Gastroesophageal sphincter (tissue), 4 donors: ENCODE measurements at regions not wholly inside any gene's neighbourhood (a gene's known extent, or its start where the extent isn't known, plus 50 kb on each side); places are given as distances from the start of the nearest gene placed in this dataset.

Experiments
- ATAC-seq: fragments of 150-250 bp; one replicate; pipeline ENCODE4 v1.9.1; 2016; ENCODE audit warnings: mild to moderate bottlenecking, moderate library complexity
- H3K27ac ChIP-seq, 4 donors: fragments of 200-600 bp; sonication (generic) in 3 of 4; 1 replicate in 3 of 4; 2 replicates in 1 of 4; pipeline ENCODE4 v1.5.1; 2016 to 2019
- H3K27me3 ChIP-seq: fragments of 200-600 bp; sonication (generic); one replicate; pipeline ENCODE4 v1.5.1; 2019
- H3K36me3 ChIP-seq, 2 donors: fragments of 200-600 bp; sonication (generic); one replicate each; pipeline ENCODE4 v1.5.1; 2019; ENCODE audit warnings: control low read depth in 1 of 2
- H3K4me1 ChIP-seq, 3 donors: fragments of 200-600 bp; sonication (generic); 1 replicate in 2 of 3; 2 replicates in 1 of 3; pipeline ENCODE4 v1.5.1; 2016 to 2019; ENCODE audit warnings: control low read depth in 2 of 3
- H3K4me3 ChIP-seq, 2 donors: fragments of 200-600 bp; sonication (generic); one replicate each; pipeline ENCODE4 v1.5.1; 2019; ENCODE audit warnings: mild to moderate bottlenecking in 1 of 2, moderate library complexity in 1 of 2
- H3K9me3 ChIP-seq, 3 donors: fragments of 200-600 bp; sonication (generic); one replicate each; pipeline ENCODE4 v1.5.1; 2017 to 2019; ENCODE audit warnings: control low read depth in 2 of 3
- EP300 ChIP-seq: sonication (generic); formaldehyde crosslinking; IDR thresholded peaks from one replicate; pipeline ENCODE4 v1.6.1; 2017; ENCODE audit warnings: antibody characterized with exemption, mild to moderate bottlenecking
- POLR2A ChIP-seq, 2 donors: fragments of 450-650 bp; IDR thresholded peaks; one replicate each; pipeline ENCODE4 v1.6.1; 2017; ENCODE audit warnings: antibody characterized with exemption in 2 of 2, mild to moderate bottlenecking in 2 of 2, moderate library complexity in 1 of 2
- POLR2AphosphoS5 ChIP-seq: sonication (generic); formaldehyde crosslinking; IDR thresholded peaks from one replicate; pipeline ENCODE4 v1.6.1; 2017; ENCODE audit warnings: antibody characterized with exemption
- WGBS, 2 donors: methylation state at CpG; one replicate each; pipeline ENCODE4 v1.1.5; 2018; ENCODE audit warnings: low coverage in 1 of 2; 5-methylcytosine and 5-hydroxymethylcytosine counted together
- TF ChIP-seq, protein P1 (sequence below), 4 experiments: fragments of 200-600 bp in 2 of 4; fragments of 450-650 bp in 2 of 4; sonication (generic) in 1 of 4; IDR thresholded peaks; one replicate each; pipeline ENCODE4 v1.5.1; 2017 to 2019; ENCODE audit warnings: antibody characterized with exemption in 4 of 4, mild to moderate bottlenecking in 2 of 4, moderate library complexity in 2 of 4

- no peak overlapping the region for H3K4me3 ChIP-seq
- H3K27me3 ChIP-seq, result no peaks in the 10 kb centered on the region
- no peak for ATAC-seq
- no peaks in the 10 kb centered on the region for H3K9me3 ChIP-seq
- WGBS, 2 donors, result 94 to 100% methylated on average over 1 to 2 of the region's 2 CpGs
- no peak overlapping the region for H3K27ac ChIP-seq
- no peaks in the 10 kb centered on the region for H3K36me3 ChIP-seq
- H3K4me1 ChIP-seq, result peaks cover 0 to 19% (median 0%) of the 10 kb centered on the region in 3 donors
- TF ChIP-seq EP300 (no peak), POLR2A (IDR thresholded peaks at IDR 0.05) (no peak), POLR2AphosphoS5 (no peak)
- TF ChIP-seq, protein P1, sequence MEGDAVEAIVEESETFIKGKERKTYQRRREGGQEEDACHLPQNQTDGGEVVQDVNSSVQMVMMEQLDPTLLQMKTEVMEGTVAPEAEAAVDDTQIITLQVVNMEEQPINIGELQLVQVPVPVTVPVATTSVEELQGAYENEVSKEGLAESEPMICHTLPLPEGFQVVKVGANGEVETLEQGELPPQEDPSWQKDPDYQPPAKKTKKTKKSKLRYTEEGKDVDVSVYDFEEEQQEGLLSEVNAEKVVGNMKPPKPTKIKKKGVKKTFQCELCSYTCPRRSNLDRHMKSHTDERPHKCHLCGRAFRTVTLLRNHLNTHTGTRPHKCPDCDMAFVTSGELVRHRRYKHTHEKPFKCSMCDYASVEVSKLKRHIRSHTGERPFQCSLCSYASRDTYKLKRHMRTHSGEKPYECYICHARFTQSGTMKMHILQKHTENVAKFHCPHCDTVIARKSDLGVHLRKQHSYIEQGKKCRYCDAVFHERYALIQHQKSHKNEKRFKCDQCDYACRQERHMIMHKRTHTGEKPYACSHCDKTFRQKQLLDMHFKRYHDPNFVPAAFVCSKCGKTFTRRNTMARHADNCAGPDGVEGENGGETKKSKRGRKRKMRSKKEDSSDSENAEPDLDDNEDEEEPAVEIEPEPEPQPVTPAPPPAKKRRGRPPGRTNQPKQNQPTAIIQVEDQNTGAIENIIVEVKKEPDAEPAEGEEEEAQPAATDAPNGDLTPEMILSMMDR (IDR thresholded peaks at IDR 0.05), result no peak
Observed at GRCh38 chr11:128354476-128354875, 232.9 kb downstream of the ETS1 start.

DNA sequence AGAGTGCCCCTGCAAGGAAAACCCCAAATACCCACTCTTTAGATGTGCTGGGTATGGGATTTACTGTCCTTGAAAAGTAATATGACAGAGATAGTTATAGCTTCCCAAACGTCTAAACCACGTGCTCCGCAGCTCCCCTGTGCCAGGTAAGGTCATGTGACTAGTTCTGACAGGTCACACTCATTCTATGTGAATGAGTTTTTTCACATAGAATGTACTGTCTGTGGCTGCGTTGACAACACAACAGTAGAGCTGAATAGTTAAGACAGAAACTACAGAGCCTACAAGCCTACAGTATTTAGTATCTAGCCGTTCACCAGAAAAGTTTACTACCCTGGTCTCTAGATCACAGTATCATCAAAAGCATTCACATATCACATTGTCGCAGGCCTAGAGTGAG, 236.2 kb downstream of the ETS1 start:
- Histone ChIP-seq H3K4me3 (no peak overlapping the region), H3K27me3 (no peaks in the 10 kb centered on the region), H3K4me1 (no peaks in the 10 kb centered on the region), H3K27ac (no peak overlapping the region), H3K36me3 (no peaks in the 10 kb centered on the region), H3K9me3 (no peaks in the 10 kb centered on the region)
- TF ChIP-seq, protein P1 (IDR thresholded peaks at IDR 0.05), result no peak
- no peak for TF ChIP-seq EP300
- no peak for TF ChIP-seq POLR2AphosphoS5
- TF ChIP-seq POLR2A (IDR thresholded peaks at IDR 0.05), result no peak
- WGBS, 2 donors, result 67 to 76% methylated on average over 5 of the region's 6 CpGs
- no peak for ATAC-seq

GRCh38 chr11:128349650-128350299, 237.6 kb downstream of the ETS1 start:
- no peak overlapping the region for H3K4me3 ChIP-seq
- H3K9me3 ChIP-seq, result no peaks in the 10 kb centered on the region
- ATAC-seq, result no peak
- TF ChIP-seq EP300 (no peak), POLR2AphosphoS5 (no peak), POLR2A (IDR thresholded peaks at IDR 0.05) (no peak)
- TF ChIP-seq, protein P1 (IDR thresholded peaks at IDR 0.05), result no peak
- no peak overlapping the region for H3K27ac ChIP-seq
- no peaks in the 10 kb centered on the region for H3K36me3 ChIP-seq
- H3K27me3 ChIP-seq, result no peaks in the 10 kb centered on the region
- no peaks in the 10 kb centered on the region for H3K4me1 ChIP-seq
- 73 to 93% methylated on average over 3 to 6 of the region's 6 CpGs for WGBS, 2 donors

DNA sequence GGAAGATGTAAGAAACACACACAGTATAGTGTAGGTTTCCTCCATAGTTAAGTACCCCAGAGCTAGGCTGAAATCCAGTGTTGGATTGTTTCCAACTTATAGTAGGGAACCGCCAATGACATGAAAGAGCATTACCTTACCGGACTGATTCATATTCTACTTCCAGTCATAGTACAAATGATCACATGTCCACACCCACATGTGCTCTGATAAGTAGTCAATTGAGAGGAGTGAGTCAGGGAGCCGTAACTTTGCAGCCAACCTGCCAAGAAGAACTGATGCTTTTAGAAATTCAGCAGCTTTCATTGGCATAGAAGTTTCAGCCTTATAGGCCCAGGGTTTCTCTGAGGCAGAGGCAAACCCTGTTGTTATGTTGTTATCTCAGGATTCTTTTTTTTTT, 240.6 kb downstream of the ETS1 start:
- Histone ChIP-seq H3K4me1 (peaks cover 0 to 14% (median 5%) of the 10 kb centered on the region in 3 donors), H3K4me3 (no peak overlapping the region), H3K27ac (no peak overlapping the region), H3K36me3 (no peaks in the 10 kb centered on the region), H3K9me3 (no peaks in the 10 kb centered on the region), H3K27me3 (no peaks in the 10 kb centered on the region)
- no peak for ATAC-seq
- 48 to 57% methylated on average over 3 of the region's 3 CpGs for WGBS, 2 donors
- TF ChIP-seq POLR2A (IDR thresholded peaks at IDR 0.05) (no peak), EP300 (no peak), POLR2AphosphoS5 (no peak)
- TF ChIP-seq, protein P1 (IDR thresholded peaks at IDR 0.05), result no peak

- H3K9me3 ChIP-seq, result no peaks in the 10 kb centered on the region
- peaks cover 0 to 14% (median 5%) of the 10 kb centered on the region in 3 donors for H3K4me1 ChIP-seq
- no peak for ATAC-seq
- WGBS, 2 donors, result 79 to 95% methylated on average over 3 of the region's 3 CpGs
- H3K36me3 ChIP-seq, result no peaks in the 10 kb centered on the region
- TF ChIP-seq, protein P1 (IDR thresholded peaks at IDR 0.05), result no peak
- TF ChIP-seq POLR2A (IDR thresholded peaks at IDR 0.05) (no peak), POLR2AphosphoS5 (no peak), EP300 (no peak)
- no peaks in the 10 kb centered on the region for H3K27me3 ChIP-seq
- no peak overlapping the region for H3K27ac ChIP-seq
- H3K4me3 ChIP-seq, result no peak overlapping the region
Observed at GRCh38 chr11:128345316-128345715, 242.0 kb downstream of the ETS1 start.
